NK-92 treated with Interleukin-12 subunit alpha and Interleukin-12 subunit beta, amount 100 ng/mL, for 24 hours (cell line): ENCODE measurements at regions not wholly inside any gene's neighbourhood (a gene's known extent, or its start where the extent isn't known, plus 50 kb on each side); places are given as distances from the start of the nearest gene placed in this dataset.

Experiments used
- DNase-seq: peaks from one replicate; lab custom pipeline; 2025; lab: John Stamatoyannopoulos, UW

DNA sequence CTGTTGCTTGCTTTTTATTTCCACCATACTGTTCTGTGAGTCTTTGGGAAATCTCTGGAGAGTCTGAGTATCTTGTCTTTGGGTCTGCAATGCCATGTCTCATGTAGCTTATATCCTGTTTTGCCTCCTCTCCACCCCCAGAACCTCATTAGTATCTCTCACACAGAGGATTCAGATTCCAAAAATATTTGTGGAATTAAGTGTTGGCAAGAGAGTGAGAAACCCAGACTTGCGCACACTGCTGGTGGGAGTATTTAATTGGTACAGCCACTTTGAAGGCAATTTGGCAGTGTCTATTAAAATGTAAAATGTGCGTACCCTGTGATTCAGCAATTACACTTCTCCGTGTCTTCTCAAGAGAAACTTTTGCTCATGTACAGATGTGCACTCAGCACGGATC is 68.6 kb downstream of the ZNF621 start:
- no peak for DNase-seq

DNA sequence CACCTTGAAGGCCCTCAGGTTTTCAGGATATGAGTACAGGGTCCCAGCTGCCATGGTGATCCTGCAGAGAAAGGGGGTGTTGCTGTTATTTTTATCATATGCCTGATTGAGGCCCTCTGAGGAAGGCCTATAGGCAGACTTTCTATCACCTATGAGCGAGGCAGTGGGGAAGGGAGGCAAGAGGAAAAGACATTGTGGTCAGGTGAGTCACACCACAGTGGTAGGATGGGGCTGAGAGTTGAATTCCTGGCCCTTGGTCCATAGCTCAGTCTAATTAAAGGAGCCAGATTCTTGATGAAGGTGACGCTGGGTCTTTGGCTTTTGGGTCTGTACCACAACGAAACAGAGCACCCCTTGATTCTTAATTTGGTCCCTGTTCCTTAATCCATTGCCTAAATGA is 72.7 kb downstream of the ZNF621 start:
- DNase-seq = no peak

- no peak for DNase-seq
These were observed 73.6 kb downstream of the ZNF621 start for GRCh38 chr3:40598338-40598737.

GRCh38 chr3:40598962-40599361 is 74.2 kb downstream of the ZNF621 start:
- DNase-seq = no peak

- DNase-seq = no peak
These were observed 78.1 kb downstream of the ZNF621 start for GRCh38 chr3:40602778-40603385.

DNA sequence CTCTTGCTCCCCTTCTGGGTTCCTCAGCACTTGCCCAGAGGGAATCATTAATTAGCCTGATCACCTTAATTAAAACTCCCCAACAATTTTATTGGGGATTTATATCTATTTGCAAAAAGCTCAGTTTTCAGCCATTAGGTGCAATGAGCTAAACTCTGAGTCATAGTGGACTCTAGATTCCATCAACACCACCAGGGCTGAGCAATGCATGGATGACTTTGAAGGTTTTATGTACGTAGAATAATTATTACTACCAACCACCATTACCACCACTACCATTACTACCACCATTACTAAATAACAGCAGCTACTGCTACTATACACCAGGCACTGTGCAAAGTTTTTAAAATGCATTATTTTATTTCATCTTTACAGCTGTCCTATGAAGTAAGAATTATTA is 81.2 kb downstream of the ZNF621 start:
- DNase-seq = no peak

- DNase-seq = no peak
These were observed 83.3 kb downstream of the ZNF621 start for GRCh38 chr3:40608091-40608490.

- DNase-seq = no peak
These were observed 88.5 kb downstream of the ZNF621 start for GRCh38 chr3:40613306-40613705.

DNA sequence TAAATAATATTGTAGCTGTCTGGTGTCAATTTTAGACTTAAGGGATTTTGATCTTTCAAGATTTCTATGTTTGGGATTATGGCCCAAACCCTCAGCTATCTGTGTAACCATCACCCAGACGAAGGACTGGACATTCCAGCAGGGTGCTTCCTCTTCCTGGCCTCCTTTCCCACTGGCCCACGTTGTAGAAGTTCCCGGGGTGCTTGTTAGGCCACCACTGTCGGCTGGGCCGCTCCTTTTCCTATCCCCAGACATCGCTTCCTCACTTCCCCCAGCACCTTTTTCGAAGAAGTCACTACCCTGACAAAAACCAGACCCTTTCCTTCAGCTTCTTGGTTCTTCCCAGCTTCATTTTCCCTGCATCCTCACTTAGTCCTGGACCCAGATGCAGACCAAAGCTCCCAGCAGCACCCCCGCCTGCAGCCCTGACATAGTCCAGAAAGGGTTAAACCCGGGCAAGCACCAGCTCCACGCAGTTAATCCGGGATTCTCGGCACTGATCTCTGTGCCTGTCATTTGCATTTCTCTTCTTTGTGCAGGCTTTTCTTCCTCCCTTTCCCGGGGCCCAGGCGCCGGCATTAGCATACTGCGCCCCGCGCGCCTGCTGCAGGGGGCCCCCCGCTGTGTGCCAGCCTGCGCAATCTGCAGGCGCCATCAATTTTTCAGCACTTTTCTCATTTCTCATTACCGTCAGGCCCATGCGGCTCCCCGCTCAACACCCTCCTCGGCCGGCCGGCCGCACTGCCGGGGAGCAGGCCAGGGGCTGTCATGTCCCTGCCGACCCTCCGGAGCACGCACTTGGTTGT is 90.6 kb downstream of the ZNF621 start:
- no peak for DNase-seq

GRCh38 chr3:40615918-40616819 is 91.4 kb downstream of the ZNF621 start:
- DNase-seq = no peak

DNA sequence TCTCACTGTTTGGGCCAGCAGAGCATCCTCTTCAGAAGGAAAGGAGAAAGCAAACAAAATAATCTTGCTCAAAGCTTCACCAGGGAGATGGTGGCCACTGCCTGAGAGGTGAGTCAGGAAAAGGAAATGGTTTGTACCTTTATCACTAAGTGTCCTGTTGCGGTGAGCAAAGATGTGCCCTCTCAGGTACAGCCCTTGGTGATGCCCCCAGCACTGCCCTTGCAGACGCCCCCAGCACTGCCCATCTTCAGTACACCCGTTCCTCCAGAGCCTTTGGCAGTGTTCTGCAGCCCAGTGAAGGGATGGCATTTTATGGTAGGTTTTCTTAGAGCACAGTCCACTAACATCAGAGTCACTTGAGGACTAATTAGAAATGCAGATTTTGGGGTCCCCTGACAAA is 92.3 kb downstream of the ZNF621 start:
- DNase-seq = no peak

- DNase-seq = no peak
These were observed 93.4 kb downstream of the ZNF621 start for GRCh38 chr3:40618158-40618557.

- DNase-seq = no peak
These were observed 95.4 kb downstream of the ZNF621 start for GRCh38 chr3:40620151-40620550.

- no peak for DNase-seq
These were observed 96.5 kb downstream of the ZNF621 start for GRCh38 chr3:40621252-40621651.

DNA sequence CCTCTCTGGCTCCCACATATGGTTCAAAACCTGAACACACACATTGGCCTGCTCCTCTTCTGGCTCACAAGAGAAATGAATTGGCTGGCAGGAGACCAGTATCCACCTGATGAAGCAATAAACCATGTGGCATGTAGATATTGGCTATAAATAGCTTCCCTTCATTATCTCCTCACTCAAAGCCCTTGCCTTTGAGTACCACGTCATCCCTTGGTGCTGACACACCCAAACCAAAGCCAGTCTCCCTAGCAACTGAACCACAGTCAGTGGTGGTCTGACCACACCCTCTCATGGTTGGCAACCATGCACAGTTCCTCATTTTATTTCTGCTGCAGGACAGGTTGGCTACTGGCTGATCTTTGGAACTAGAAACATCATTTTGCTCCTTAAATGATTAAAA is 98.8 kb downstream of the ZNF621 start:
- peak; percentile 44 for DNase-seq

DNA sequence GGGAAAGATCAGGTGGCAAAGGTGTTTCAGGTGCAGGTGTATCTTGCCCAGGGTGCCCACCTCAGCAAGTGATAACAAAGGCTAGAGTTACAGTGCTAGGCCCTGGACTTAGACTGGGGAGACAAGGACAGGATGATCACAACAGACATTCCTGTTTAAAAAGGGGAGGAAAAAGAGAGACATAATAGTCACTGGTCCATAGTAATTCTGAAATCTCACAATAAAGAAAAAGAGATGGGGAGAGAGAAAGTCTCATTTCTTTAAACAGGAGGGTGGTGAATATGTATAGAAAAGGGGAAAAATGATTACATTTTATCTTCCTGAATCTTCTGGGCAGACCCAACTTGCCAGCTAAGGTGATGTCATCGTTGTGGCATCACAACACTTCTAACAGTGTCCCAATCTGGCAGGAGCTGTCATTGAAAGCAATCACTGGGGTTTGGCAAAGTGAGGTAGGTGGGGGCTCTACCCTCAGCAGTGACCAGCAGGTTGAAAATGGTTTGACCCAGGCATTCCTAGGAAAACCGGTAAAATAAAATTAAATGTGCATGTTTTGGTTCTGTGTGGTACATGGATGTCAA is 99.5 kb downstream of the ZNF621 start:
- DNase-seq = no peak

DNA sequence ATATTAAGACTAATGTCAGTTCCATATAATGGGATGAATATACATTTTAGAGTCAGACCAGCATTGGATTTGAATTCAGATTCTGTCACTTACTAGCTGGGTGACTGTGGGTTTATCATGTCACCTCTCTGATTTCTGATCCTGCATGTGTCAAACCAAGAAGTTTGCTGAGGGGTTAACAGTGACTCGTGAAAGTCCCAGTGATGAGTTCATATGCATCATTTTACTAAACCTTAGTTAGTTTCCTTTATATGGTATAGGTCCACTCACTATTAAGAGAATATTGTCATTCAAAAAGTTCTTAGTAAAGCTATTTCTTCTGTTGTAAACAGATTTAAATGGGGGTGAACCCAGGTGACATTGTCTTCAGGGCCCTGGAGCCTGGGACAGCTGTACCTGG is 102.3 kb downstream of the ZNF621 start:
- no peak for DNase-seq

- DNase-seq = no peak
These were observed 104.2 kb downstream of the ZNF621 start for GRCh38 chr3:40628984-40629383.

GRCh38 chr3:40631341-40631995 is 106.7 kb downstream of the ZNF621 start:
- DNase-seq = no peak

- DNase-seq = no peak
These were observed 113.1 kb downstream of the ZNF621 start for GRCh38 chr3:40637906-40638305.

DNA sequence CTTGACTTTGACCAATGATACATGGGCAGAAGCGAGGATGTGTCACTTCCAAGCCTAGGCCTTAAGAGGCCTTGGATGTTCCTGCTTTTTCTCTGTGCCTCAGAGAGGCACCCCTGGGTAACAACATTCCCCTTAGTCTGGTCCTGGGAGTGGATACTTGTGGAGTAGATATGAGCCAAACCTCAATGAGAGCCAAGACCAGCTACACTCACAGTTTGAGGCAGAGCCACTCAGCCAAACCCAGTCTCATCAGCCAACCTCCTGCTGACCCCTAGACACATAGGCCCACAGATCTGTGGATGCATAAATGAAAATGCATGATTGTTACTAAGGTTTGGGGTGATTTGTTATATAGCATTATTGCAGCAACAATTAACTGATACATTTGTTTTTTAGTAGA is 114.2 kb downstream of the ZNF621 start:
- DNase-seq = no peak

GRCh38 chr3:40642812-40643211 is 118.1 kb downstream of the ZNF621 start:
- DNase-seq = no peak
